ENCODE measurements at regions not wholly inside any gene's neighbourhood (a gene's known extent, or its start where the extent isn't known, plus 50 kb on each side); places are given as distances from the start of the nearest gene placed in this dataset.

GRCh38 chr3:139281096-139281495 lies 62.7 kb upstream of the MRPS22 start:
- DNase-seq (ENCODE audit: low read depth), result peak; percentile 93

- DNase-seq (ENCODE audit: low read depth), result peak; percentile 98
Observed at GRCh38 chr3:139281522-139282196, 62.2 kb upstream of the MRPS22 start.

GRCh38 chr3:139283301-139283700 lies 60.5 kb upstream of the MRPS22 start:
- no peak for DNase-seq (ENCODE audit: low read depth)

GRCh38 chr3:139284221-139284620 lies 59.6 kb upstream of the MRPS22 start:
- peak; percentile 93 for DNase-seq (ENCODE audit: low read depth)

GRCh38 chr3:139285691-139286090 lies 58.1 kb upstream of the MRPS22 start:
- DNase-seq (ENCODE audit: low read depth), result no peak

- no peak for DNase-seq (ENCODE audit: low read depth)
Observed at GRCh38 chr3:139286241-139286640, 57.6 kb upstream of the MRPS22 start.

- no peak for DNase-seq (ENCODE audit: low read depth)
Observed at GRCh38 chr3:139286825-139287224, 57.0 kb upstream of the MRPS22 start.

GRCh38 chr3:139287557-139287956 lies 56.3 kb upstream of the MRPS22 start:
- DNase-seq (ENCODE audit: low read depth), result no peak

GRCh38 chr3:139288266-139288821 lies 55.5 kb upstream of the MRPS22 start:
- no peak for DNase-seq (ENCODE audit: low read depth)

- no peak for DNase-seq (ENCODE audit: low read depth)
Observed at GRCh38 chr3:139289860-139290524, 53.8 kb upstream of the MRPS22 start.

- peak; percentile 66 for DNase-seq (ENCODE audit: low read depth)
Observed at GRCh38 chr3:139291276-139292051, 52.4 kb upstream of the MRPS22 start.

GRCh38 chr3:139292192-139292591 lies 51.6 kb upstream of the MRPS22 start:
- DNase-seq (ENCODE audit: low read depth), result peak; percentile 63

- no peak for DNase-seq (ENCODE audit: low read depth)
Observed at GRCh38 chr3:139292711-139293664, 50.8 kb upstream of the MRPS22 start.

GRCh38 chr3:139293665-139294023 lies 50.2 kb upstream of the MRPS22 start:
- DNase-seq (ENCODE audit: low read depth), result no peak

Measured in RPMI7951 (cell line).